ENCODE measurements at regions not wholly inside any gene's neighbourhood (a gene's known extent, or its start where the extent isn't known, plus 50 kb on each side); places are given as distances from the start of the nearest gene placed in this dataset.

DNA sequence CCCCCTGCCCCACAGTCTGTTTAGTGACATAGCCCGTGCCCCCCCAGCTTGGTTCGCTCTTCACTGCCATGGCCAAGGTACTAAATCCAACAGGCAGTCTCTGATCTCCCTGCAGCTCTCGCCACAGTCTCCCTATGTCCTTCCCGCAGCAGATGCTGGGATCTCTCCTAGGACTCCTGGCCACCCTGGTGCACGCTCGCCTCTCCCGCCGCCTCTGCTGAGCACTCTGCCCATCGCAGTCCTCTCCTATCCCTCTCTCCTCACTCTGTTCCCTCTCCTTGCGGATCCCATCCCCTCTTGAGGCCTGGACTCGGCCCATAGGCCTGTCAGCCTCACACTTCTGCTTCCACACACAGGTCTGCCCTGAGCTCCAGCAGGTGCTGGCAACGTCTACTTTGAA, 204.8 kb upstream of the TCERG1L start:
- TF ChIP-seq POLR2A (IDR thresholded peaks at IDR 0.05): no peak
- TF ChIP-seq, protein P1, sequence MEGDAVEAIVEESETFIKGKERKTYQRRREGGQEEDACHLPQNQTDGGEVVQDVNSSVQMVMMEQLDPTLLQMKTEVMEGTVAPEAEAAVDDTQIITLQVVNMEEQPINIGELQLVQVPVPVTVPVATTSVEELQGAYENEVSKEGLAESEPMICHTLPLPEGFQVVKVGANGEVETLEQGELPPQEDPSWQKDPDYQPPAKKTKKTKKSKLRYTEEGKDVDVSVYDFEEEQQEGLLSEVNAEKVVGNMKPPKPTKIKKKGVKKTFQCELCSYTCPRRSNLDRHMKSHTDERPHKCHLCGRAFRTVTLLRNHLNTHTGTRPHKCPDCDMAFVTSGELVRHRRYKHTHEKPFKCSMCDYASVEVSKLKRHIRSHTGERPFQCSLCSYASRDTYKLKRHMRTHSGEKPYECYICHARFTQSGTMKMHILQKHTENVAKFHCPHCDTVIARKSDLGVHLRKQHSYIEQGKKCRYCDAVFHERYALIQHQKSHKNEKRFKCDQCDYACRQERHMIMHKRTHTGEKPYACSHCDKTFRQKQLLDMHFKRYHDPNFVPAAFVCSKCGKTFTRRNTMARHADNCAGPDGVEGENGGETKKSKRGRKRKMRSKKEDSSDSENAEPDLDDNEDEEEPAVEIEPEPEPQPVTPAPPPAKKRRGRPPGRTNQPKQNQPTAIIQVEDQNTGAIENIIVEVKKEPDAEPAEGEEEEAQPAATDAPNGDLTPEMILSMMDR (IDR thresholded peaks at IDR 0.05): no peak
- TF ChIP-seq EP300 (IDR thresholded peaks at IDR 0.05): no peak
